Middle frontal gyrus (tissue), 1 donor: ENCODE measurements at regions not wholly inside any gene's neighbourhood (a gene's known extent, or its start where the extent isn't known, plus 50 kb on each side); places are given as distances from the start of the nearest gene placed in this dataset.
"Not testable (repeated sequence)": the region's sequence is repeated elsewhere in the genome, so short reads cannot be mapped to it uniquely, and the experiment has no call there.

ENCODE experiments used
- DNase-seq: peaks from one replicate; pipeline ENCODE4 v3.0.0-alpha.2; 2015; ENCODE audit warnings: low spot score; ENCODE audit errors: extremely low spot score

DNA sequence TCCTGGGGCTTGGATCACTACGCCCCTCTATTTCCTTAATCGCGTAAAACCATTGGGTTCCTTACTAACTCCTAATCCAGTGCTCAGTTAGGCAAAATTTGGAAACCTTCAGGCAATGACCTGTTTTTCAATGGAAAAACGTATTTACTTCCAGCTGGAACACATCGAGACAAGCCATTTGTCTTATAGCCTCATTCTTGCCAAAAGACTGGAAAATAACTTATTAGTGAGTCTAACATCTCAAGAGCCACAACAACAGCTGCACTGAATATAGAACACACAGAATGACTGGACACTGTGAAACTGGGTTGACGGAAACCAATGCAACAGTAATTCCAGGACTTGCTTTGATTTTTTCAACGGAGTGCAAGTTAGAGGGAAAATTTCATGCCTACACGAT is 125.2 kb upstream of the MAP3K7 start:
- DNase-seq, result no peak

DNA sequence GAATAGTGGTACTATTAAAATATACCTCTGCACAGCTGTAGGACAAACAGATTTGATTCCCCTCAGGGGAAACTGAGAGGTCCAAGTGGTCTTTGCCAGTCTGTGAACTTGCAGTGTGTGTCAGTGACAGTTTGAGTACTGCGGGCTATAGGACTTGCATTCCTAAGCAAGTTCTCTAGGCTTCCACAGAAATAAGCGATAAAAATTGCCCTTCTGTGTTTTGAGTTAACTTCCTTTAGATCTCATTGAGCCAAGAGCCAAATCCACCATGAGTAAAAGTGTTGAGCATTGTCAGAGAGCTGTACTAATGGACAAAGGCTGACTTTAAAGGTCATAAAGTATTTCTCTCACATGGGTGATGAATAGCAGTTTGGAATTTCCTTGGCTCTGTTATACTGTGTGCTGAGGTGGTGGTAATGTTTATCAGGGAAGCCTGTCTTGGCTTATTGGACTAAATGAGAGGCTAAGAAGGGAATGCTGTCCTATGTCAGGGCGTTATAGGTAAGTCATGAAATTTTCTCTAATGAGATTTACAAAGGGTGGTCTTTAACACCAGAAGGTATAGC is 122.6 kb upstream of the MAP3K7 start:
- DNase-seq, result no peak

DNA sequence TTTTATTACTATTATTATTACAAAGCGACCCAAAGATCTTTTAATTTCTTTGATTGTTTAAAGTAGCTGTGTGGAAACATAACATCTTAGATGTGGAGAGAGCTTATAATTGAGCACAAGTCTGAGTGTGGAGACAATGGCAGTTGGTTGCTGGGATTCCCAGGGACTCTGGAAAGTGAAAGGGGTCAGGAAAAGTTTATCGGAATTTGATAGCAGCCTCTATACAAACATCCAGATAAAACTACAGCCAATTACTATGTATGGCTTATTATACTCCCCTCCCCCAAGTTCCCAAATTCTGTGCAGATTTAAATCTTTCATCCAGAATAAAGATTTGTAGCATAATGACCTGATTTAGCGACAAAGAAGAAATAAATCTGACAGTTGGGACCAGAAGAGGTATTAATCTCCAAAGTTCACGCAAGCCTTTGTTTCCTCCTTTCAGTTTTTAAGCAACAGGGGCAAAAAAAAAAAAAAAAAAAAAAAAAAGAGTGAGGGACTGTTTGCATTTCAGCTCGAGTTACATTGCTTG is 121.4 kb upstream of the MAP3K7 start:
- no peak for DNase-seq

GRCh38 chr6:90707246-90707645 is 120.4 kb upstream of the MAP3K7 start:
- no peak for DNase-seq

DNA sequence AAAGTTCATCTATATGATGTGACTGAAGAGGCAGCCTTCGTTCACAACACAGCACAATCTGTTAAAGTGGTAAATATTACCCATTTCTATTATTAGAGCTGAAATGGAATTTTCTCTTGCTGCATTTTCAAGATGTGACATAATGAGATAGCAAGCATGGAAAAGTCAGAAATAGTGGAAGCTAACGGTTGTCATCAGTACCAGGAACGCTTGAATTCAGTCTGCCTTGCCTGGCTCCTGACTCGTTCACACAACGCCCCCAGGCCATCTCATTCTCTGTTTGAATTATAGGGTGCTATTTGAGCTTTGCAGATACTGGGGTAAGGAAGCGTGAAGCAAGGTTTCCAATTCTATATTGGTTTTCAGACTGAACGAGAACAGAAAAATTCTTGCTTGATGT is 116.5 kb upstream of the MAP3K7 start:
- DNase-seq, result no peak

GRCh38 chr6:90701926-90702325 is 115.1 kb upstream of the MAP3K7 start:
- no peak for DNase-seq

GRCh38 chr6:90701146-90701781 is 114.4 kb upstream of the MAP3K7 start:
- no peak for DNase-seq

DNA sequence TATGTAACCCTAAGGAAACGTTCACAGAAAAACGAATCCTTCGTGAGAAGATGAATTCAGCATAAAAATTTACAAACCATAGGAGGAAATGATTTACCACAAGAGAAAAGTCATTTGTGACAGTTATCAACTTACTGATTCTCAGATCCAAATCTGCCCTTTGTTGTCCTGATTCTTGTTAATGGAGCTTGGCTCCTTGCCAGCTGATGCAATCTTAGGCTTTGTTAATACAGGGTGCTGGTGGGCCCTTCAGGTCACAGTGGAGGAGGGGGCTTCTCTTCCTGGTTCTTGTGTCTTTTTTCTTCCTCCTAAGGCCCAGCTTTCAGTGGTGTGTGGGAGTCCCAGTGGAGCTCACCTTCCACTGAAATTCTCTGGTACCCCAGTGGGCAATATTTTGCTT is 108.4 kb upstream of the MAP3K7 start:
- DNase-seq, result no peak

DNA sequence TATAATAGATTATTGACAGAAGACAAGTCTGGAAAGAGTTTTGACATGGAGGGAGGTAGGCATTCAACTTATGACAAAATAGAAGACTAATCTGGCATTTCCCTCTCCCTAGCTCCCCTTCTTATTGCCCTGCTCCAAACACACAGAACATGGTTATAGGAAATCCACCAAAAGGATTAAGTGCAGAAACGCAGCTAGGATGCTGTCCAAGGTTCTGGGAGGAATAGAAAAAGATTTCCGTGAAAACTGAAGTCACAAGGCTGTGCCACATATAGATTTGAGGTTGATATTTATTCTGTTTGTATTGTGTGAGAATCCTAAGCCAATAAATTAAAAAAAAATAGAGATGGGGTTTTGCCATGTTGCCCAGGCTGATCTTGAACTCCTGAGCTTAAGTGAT is 107.9 kb upstream of the MAP3K7 start:
- no peak for DNase-seq

- DNase-seq, result no peak
These were observed 105.0 kb upstream of the MAP3K7 start for GRCh38 chr6:90691823-90692222.

DNA sequence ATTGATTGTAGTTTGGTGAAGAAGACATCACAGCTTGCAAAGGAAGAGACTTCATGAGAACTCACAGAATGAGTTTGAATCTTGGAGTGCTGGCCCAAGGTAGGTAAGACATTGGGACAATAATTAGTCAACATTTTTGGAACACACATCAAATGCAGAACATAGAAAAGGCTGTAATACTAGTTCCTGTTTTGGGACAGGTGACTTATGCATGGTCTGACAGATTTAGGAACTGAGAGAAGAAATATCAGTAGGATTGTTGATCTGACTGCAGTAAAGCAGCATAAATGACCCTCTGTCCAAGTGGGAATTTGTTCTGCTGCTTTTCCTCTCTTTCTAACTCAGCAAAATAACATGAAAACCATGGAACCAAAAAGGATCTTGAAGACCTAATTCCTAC is 102.3 kb upstream of the MAP3K7 start:
- DNase-seq, result no peak

DNA sequence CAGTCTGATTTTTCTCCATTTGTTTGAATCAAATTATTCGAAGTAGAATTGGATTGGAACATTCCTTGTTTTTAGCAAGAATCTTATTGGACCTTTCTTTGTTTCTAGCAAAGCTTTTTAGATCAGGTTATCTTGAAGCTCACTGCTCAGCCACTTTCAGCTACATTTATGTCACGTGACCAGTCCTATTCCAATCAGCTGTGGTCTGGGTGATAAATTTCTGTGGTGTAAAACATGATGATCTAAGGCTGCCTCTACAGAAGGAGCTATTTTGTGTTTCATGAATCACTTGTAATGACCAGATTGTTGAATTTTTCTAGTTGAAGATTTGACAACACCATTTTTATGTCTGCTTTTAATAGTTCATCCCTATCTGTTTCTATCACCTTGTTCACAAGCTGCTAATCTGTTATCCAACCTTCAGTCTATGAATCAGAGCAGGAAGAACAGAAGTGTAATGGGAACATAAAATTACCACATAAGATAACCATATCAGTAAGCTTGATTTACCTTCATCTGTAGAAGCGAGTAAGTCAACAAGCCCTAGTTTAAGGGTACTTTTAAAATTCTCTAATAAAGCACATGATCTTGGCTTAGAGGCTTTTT is 101.0 kb upstream of the MAP3K7 start:
- no peak for DNase-seq

- no peak for DNase-seq
These were observed 95.0 kb upstream of the MAP3K7 start for GRCh38 chr6:90681863-90682262.

- DNase-seq, result no peak
These were observed 91.3 kb upstream of the MAP3K7 start for GRCh38 chr6:90678049-90678779.

- DNase-seq, result no peak
These were observed 90.6 kb upstream of the MAP3K7 start for GRCh38 chr6:90677440-90677839.

DNA sequence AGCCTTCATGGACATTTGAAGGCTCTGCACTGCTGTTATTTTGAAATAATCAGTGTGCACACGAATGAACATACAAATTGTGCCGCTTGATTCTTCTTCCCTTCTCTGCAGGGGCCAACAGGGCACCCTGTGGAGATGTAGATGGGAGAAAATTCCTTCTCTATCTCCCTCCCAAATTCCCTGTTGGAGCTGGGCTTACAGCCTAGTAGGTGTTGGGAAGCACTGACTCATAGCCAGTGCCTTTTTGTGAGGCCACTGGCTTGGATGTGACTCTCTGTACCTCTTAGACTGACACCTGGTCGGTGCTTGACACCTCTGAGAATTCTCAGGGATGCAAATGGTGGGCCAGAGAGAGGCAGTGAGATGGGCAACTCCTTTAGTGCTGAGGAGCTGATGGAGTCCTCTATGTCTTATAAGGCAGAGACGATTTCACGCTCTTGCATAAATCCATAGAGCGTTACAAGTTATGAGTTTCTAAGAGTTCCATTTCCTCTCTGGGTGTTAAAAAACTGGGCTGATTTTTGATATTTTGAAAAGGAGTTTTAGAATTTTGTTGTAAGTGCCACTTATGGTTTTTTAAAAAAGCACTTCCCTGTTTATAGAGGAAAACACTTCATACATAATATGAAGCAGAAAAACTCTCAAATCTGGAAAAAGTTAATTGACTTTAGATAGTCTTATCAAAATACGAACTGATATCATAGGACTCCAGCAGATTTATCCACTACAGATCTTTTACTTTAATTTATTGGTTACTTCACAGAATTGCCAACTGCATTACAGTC is 89.8 kb upstream of the MAP3K7 start:
- DNase-seq, result no peak

DNA sequence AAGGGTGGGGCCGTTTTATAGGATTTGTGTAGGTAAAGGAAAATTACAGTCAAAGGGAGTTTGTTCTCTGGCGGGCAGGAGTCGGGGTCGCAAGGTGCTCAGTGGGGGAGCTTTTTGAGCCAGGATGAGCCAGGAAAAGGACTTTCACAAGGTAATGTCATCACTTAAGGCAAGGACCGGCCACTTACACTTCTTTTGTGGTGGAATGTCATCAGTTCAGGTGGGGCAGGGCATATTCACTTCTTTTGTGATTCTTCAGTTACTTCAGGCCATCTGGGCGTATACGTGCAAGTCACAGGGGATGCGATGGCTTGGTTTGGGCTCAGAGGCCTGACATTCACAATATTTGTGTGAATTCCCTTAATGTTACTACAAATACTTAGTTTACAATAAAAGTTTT is 88.2 kb upstream of the MAP3K7 start:
- DNase-seq, result not testable (repeated sequence)

GRCh38 chr6:90674077-90674476 is 87.2 kb upstream of the MAP3K7 start:
- not testable (repeated sequence) for DNase-seq

DNA sequence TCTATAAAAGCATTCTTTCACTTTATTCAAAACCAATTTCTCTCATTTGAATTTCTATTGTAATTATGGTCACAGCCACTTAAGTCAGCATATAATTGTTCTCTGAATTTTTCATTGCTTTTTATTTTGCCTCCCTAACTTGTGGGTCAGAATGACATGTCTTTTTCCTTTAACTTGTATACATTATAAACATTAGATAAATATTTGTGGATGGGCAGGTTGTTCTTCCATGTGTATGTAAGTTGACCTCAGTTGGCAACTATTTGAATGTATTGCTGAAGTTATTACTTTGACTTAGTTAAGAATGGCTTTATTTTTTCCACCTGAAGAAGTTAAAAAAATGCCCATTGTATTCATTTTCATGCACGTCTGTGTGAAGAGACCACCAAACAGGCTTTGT is 83.0 kb upstream of the MAP3K7 start:
- DNase-seq, result no peak

DNA sequence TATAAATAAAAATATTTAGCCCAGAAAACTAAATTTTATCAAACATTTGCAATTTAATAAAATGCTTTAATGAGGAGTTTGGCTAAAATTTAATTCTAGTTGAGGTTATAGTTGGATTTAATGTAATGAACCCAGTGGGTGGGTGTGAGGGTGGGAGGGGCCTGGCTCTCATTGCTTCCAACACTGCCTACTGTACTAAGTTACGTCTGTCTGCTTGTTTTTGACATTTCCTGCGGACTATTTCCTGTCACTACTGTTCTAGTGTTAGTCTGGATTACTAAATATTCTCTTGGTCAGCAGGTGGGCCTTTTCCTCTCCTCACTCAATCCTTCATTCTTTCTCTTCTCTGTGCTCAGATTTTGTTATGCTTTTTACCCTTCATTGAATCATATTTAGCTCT is 82.5 kb upstream of the MAP3K7 start:
- no peak for DNase-seq

DNA sequence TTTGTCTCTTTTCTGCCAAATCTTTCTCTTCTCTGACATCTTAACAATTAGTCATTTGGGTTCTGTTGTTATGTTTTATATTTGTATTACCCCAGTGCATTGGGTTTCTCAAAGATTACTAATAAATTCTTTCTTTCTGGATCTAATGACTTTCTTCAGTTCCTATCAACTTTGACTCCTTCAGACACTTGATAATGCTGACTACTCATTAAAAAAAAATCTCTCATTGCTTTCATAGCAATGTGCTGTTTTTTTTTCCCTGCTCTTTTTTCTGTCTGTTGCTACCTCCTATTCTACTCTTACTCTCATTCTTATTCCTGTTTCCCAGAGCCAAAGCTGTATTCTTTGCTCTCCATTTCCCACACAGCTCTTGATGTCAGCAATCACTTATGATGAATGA is 81.3 kb upstream of the MAP3K7 start:
- no peak for DNase-seq
